ENCODE measurements at regions not wholly inside any gene's neighbourhood (a gene's known extent, or its start where the extent isn't known, plus 50 kb on each side); places are given as distances from the start of the nearest gene placed in this dataset.

DNA sequence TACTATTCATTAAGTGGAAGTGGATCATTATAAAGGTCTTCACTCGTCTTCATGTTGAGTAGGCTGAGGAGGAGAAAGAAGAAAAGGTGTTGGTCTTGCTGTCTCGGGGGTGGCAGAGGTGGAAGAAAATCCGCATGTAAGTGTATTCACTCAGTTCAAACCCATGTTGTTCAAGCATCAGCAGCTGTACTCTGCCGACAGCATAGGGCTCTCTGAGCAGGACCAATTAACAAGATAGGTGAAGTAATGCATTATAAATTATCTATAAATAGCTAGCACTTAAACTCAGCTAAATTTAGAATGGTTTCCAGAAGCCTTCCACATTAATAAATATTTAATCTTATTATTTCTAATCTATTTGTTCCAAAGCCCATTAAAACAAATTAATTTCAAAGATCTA is 116.8 kb downstream of the RGS2 start:
- no peaks in the 10 kb centered on the region for H3K27me3 ChIP-seq (ENCODE audit: low read length)
- H3K27ac ChIP-seq (ENCODE audit: low read length) = no peak overlapping the region
- no peak overlapping the region for H2AFZ ChIP-seq (ENCODE audit: low read length)
- H3K4me1 ChIP-seq (ENCODE audit: low read length) = no peaks in the 10 kb centered on the region
- no peak for DNase-seq
- H3K9me3 ChIP-seq (ENCODE audit: low read length) = no peaks in the 10 kb centered on the region
- H3K9ac ChIP-seq (ENCODE audit: low read length) = no peak overlapping the region
- no peaks in the 10 kb centered on the region for H3K9me2 ChIP-seq (replicated peaks; ENCODE audit: insufficient read depth, low read length)
- no peaks in the 10 kb centered on the region for H3K79me2 ChIP-seq (ENCODE audit: low read length)
- no peaks in the 10 kb centered on the region for H3K36me3 ChIP-seq (ENCODE audit: insufficient read depth, low read length)
- no peak overlapping the region for H3K4me3 ChIP-seq (ENCODE audit: low read length)
- no peaks in the 10 kb centered on the region for H4K20me1 ChIP-seq (ENCODE audit: insufficient read depth, low read depth, low read length)
- no peak overlapping the region for H3K4me2 ChIP-seq (ENCODE audit: low read depth, low read length, poor library complexity, severe bottlenecking)

DNA sequence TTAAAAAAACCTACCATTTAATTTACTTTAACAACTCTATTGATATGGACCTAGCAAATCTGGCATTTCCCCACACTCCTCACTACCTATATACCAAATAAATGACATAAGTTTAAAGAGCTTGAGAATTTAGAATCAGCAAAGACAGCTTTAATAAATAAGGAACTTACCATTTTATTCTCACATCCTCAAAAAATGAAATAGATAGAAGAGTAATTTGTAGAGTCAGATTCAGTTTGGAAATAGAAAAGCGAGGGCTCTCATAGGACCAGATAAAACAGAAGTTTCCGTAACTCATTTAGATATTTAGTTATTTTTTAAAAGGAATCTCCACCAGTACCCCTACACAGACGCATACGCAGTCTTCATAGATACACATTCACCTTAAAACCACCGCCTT is 117.9 kb downstream of the RGS2 start:
- Histone ChIP-seq H4K20me1 (ENCODE audit: insufficient read depth, low read depth, low read length) (no peaks in the 10 kb centered on the region), H3K36me3 (ENCODE audit: insufficient read depth, low read length) (no peaks in the 10 kb centered on the region), H3K4me1 (ENCODE audit: low read length) (no peaks in the 10 kb centered on the region), H3K27me3 (ENCODE audit: low read length) (no peaks in the 10 kb centered on the region), H3K4me2 (ENCODE audit: low read depth, low read length, poor library complexity, severe bottlenecking) (no peak overlapping the region), H3K27ac (ENCODE audit: low read length) (no peak overlapping the region), H3K4me3 (ENCODE audit: low read length) (no peak overlapping the region), H3K9ac (ENCODE audit: low read length) (no peak overlapping the region), H3K9me3 (ENCODE audit: low read length) (no peaks in the 10 kb centered on the region), H3K79me2 (ENCODE audit: low read length) (no peaks in the 10 kb centered on the region), H2AFZ (ENCODE audit: low read length) (no peak overlapping the region), H3K9me2 (replicated peaks; ENCODE audit: insufficient read depth, low read length) (no peaks in the 10 kb centered on the region)
- DNase-seq = no peak

DNA sequence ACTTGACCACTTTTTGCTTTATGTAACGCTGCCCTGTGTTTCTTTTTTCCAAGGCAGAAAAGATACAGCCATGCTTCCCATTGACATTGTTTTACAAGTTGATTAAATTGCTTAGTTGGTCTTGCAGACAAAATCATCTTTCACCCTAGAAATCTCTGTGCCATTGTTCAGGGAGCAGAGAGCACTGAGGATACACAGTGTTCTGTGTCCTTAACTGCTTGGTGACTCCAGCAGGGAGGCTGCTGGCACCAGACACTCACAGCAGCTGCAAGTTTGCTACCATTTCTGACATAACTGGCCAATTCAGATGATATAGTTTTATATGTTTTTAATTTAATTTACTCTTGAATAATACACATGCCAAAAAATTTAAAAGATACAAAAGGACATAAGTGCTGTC is 118.7 kb downstream of the RGS2 start:
- H3K4me3 ChIP-seq (ENCODE audit: low read length) = no peak overlapping the region
- H3K4me2 ChIP-seq (ENCODE audit: low read depth, low read length, poor library complexity, severe bottlenecking) = no peak overlapping the region
- no peak overlapping the region for H2AFZ ChIP-seq (ENCODE audit: low read length)
- no peaks in the 10 kb centered on the region for H4K20me1 ChIP-seq (ENCODE audit: insufficient read depth, low read depth, low read length)
- DNase-seq = no peak
- no peaks in the 10 kb centered on the region for H3K79me2 ChIP-seq (ENCODE audit: low read length)
- H3K9ac ChIP-seq (ENCODE audit: low read length) = no peak overlapping the region
- H3K27ac ChIP-seq (ENCODE audit: low read length) = no peak overlapping the region
- H3K9me2 ChIP-seq (replicated peaks; ENCODE audit: insufficient read depth, low read length) = no peaks in the 10 kb centered on the region
- H3K9me3 ChIP-seq (ENCODE audit: low read length) = no peaks in the 10 kb centered on the region
- no peaks in the 10 kb centered on the region for H3K27me3 ChIP-seq (ENCODE audit: low read length)
- H3K36me3 ChIP-seq (ENCODE audit: insufficient read depth, low read length) = no peaks in the 10 kb centered on the region
- no peaks in the 10 kb centered on the region for H3K4me1 ChIP-seq (ENCODE audit: low read length)

DNA sequence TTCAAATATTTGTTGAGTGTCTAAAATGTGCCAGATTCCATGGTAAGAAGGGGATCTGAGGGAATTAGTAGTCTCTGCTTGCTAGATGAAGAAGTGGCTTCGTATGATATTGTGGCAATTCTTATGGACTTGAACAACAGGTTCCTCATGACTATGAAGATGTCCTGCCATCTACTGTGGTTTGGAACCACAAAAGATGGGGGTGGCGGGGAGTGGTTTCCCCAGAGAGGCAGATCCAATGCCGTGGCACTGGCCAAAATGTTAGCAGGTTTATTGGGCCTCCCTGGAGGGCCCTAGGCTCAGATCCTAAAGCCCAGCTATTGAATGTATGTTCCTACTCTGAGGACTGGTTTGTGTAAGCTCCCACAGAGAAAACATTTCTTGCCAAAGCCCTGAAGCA is 120.8 kb downstream of the RGS2 start:
- H3K27me3 ChIP-seq (ENCODE audit: low read length) = no peaks in the 10 kb centered on the region
- no peak overlapping the region for H3K4me2 ChIP-seq (ENCODE audit: low read depth, low read length, poor library complexity, severe bottlenecking)
- no peaks in the 10 kb centered on the region for H4K20me1 ChIP-seq (ENCODE audit: insufficient read depth, low read depth, low read length)
- H3K79me2 ChIP-seq (ENCODE audit: low read length) = no peaks in the 10 kb centered on the region
- no peaks in the 10 kb centered on the region for H3K36me3 ChIP-seq (ENCODE audit: insufficient read depth, low read length)
- no peak overlapping the region for H3K4me3 ChIP-seq (ENCODE audit: low read length)
- no peak overlapping the region for H2AFZ ChIP-seq (ENCODE audit: low read length)
- no peak overlapping the region for H3K27ac ChIP-seq (ENCODE audit: low read length)
- H3K9ac ChIP-seq (ENCODE audit: low read length) = no peak overlapping the region
- no peaks in the 10 kb centered on the region for H3K9me3 ChIP-seq (ENCODE audit: low read length)
- no peaks in the 10 kb centered on the region for H3K9me2 ChIP-seq (replicated peaks; ENCODE audit: insufficient read depth, low read length)
- H3K4me1 ChIP-seq (ENCODE audit: low read length) = no peaks in the 10 kb centered on the region
- no peak for DNase-seq

DNA sequence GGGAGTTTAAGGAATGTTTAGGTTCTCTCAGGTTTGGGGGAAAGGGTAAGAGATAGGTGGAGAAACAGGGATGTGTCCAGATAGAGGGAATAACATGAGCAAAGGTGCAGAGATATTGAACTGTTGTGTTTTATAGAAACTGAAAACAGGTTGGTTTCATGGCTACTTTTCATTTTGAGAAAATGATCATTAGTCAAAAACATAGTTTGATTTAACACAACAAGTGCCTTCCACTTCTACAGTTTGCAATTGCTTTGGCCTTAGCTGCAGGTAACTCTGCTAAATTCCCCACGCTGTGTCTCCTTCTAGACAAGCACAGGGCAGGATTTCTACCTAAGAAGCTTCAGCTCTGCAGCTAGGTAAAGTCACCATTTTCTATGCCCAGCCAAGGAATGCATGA is 124.9 kb downstream of the RGS2 start:
- Histone ChIP-seq H3K36me3 (ENCODE audit: insufficient read depth, low read length) (no peaks in the 10 kb centered on the region), H2AFZ (ENCODE audit: low read length) (no peak overlapping the region), H3K9me3 (ENCODE audit: low read length) (no peaks in the 10 kb centered on the region), H3K79me2 (ENCODE audit: low read length) (no peaks in the 10 kb centered on the region), H3K9ac (ENCODE audit: low read length) (no peak overlapping the region), H3K27ac (ENCODE audit: low read length) (no peak overlapping the region), H3K27me3 (ENCODE audit: low read length) (no peaks in the 10 kb centered on the region), H3K4me2 (ENCODE audit: low read depth, low read length, poor library complexity, severe bottlenecking) (no peak overlapping the region), H4K20me1 (ENCODE audit: insufficient read depth, low read depth, low read length) (no peaks in the 10 kb centered on the region), H3K9me2 (replicated peaks; ENCODE audit: insufficient read depth, low read length) (no peaks in the 10 kb centered on the region), H3K4me1 (ENCODE audit: low read length) (no peaks in the 10 kb centered on the region), H3K4me3 (ENCODE audit: low read length) (no peak overlapping the region)
- no peak for DNase-seq

DNA sequence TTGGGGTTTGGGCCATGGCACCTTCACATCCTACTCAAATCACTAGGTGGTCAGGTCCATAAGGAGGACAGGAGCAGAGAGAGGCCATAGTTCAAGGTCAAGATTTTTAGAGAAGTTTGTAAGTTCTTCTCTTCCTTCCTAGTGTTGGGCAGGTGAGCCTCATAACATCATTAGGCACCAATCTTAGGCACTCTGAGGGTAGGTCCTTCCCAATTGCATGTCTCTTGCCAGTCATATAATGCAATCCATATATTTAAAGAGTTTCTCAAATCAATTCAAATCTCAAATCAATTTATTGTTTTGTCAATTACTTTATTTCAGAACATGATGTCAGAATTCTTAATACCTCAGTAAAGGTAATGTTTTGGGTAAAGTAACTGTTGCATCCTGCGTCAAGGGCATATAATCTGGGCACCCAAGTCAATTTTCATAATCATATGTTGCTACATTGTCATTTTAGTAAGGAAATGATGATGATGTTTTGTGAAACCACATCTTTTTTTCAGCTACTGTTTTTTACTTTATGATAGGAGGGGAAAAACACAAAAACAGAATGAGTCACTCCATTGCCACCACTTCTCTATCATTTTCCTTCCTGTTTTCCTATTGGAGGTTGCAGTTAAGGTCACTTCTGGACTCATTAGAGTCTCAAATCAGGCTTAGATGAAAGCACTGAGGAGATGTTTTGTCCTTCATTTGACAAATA is 122.7 kb downstream of the UCHL5 start:
- Histone ChIP-seq H3K36me3 (ENCODE audit: insufficient read depth, low read length) (no peaks in the 10 kb centered on the region), H3K27ac (ENCODE audit: low read length) (no peak overlapping the region), H2AFZ (ENCODE audit: low read length) (no peak overlapping the region), H3K4me2 (ENCODE audit: low read depth, low read length, poor library complexity, severe bottlenecking) (no peak overlapping the region), H4K20me1 (ENCODE audit: insufficient read depth, low read depth, low read length) (no peaks in the 10 kb centered on the region), H3K9ac (ENCODE audit: low read length) (no peak overlapping the region), H3K9me2 (replicated peaks; ENCODE audit: insufficient read depth, low read length) (no peaks in the 10 kb centered on the region), H3K9me3 (ENCODE audit: low read length) (no peaks in the 10 kb centered on the region), H3K79me2 (ENCODE audit: low read length) (no peaks in the 10 kb centered on the region), H3K4me3 (ENCODE audit: low read length) (no peak overlapping the region), H3K4me1 (ENCODE audit: low read length) (no peaks in the 10 kb centered on the region; the same call in 1 of the 2 replicates), H3K27me3 (ENCODE audit: low read length) (no peaks in the 10 kb centered on the region)
- no peak for DNase-seq

DNA sequence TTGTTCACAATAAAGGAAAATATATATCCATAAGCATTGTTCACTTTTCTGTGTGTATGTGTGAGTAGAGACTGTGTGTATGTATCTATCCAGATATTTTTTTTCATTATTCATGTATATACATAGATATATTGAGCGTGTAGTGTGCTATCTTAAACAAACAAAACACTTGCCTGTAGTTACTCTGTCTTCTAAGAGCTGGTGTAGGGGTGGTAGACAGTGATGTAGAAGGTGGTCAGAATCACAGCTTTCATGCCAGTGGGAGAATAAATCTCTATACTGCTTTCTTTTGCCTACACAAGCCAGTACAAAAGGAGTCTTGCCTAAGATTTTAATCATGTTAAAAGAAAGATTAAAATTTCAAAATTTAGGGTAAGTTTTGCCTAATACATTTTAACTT is 122.0 kb downstream of the UCHL5 start:
- Histone ChIP-seq H3K27me3 (ENCODE audit: low read length) (no peaks in the 10 kb centered on the region), H2AFZ (ENCODE audit: low read length) (no peak overlapping the region), H3K9ac (ENCODE audit: low read length) (no peak overlapping the region), H3K9me3 (ENCODE audit: low read length) (no peaks in the 10 kb centered on the region), H3K4me3 (ENCODE audit: low read length) (no peak overlapping the region), H3K79me2 (ENCODE audit: low read length) (no peaks in the 10 kb centered on the region), H3K4me2 (ENCODE audit: low read depth, low read length, poor library complexity, severe bottlenecking) (no peak overlapping the region), H3K27ac (ENCODE audit: low read length) (no peak overlapping the region), H3K4me1 (ENCODE audit: low read length) (peaks cover 6% of the 10 kb centered on the region), H3K9me2 (replicated peaks; ENCODE audit: insufficient read depth, low read length) (no peaks in the 10 kb centered on the region), H4K20me1 (ENCODE audit: insufficient read depth, low read depth, low read length) (no peaks in the 10 kb centered on the region), H3K36me3 (ENCODE audit: insufficient read depth, low read length) (no peaks in the 10 kb centered on the region)
- DNase-seq = no peak

DNA sequence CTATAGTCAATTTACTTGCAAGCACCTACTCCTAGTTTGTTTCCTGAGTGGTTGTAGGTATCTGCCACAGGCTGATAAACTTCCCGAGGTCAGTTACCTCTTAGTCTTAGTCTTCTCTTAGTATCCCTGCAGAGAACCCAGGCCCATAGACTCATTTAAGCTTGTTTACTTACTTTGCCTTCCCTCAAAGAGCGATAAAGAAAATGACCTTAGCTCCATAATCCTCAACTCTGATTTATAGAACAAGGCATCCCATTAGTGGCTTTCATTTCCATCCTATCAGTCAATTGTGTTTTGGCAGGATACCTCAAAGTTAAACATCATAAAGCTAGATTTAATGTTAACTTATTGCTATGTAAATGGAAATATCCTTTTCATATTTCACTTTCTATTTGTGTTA is 119.7 kb downstream of the UCHL5 start:
- H3K9ac ChIP-seq (ENCODE audit: low read length) = no peak overlapping the region
- no peaks in the 10 kb centered on the region for H3K79me2 ChIP-seq (ENCODE audit: low read length)
- peaks cover 13% of the 10 kb centered on the region for H3K4me1 ChIP-seq (ENCODE audit: low read length)
- no peaks in the 10 kb centered on the region for H3K27me3 ChIP-seq (ENCODE audit: low read length)
- no peaks in the 10 kb centered on the region for H3K36me3 ChIP-seq (ENCODE audit: insufficient read depth, low read length)
- no peak overlapping the region for H3K4me3 ChIP-seq (ENCODE audit: low read length)
- no peak overlapping the region for H2AFZ ChIP-seq (ENCODE audit: low read length)
- H3K27ac ChIP-seq (ENCODE audit: low read length) = no peak overlapping the region
- H4K20me1 ChIP-seq (ENCODE audit: insufficient read depth, low read depth, low read length) = no peaks in the 10 kb centered on the region
- no peaks in the 10 kb centered on the region for H3K9me3 ChIP-seq (ENCODE audit: low read length)
- no peak for DNase-seq
- H3K4me2 ChIP-seq (ENCODE audit: low read depth, low read length, poor library complexity, severe bottlenecking) = no peak overlapping the region
- H3K9me2 ChIP-seq (replicated peaks; ENCODE audit: insufficient read depth, low read length) = no peaks in the 10 kb centered on the region

DNA sequence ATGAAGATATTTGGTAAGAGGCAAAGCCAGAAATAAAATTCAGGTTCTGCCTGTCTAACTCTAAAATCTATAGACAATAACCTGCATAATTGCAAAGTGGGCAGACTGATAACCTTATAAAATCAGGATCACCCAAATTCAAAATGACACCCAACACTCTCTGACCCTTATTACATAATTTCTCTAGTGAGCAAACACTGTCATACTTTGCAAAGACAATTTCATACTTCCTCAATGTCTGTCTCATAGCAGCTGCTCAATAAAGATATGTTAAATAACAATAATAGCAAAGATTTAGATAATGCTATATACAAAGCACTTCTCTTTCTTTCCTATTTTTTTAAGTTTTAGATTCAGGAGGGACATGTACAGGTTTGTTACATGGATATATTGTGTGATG is 118.5 kb downstream of the UCHL5 start:
- Histone ChIP-seq H3K9me2 (replicated peaks; ENCODE audit: insufficient read depth, low read length) (no peaks in the 10 kb centered on the region), H3K9ac (ENCODE audit: low read length) (no peak overlapping the region), H3K27ac (ENCODE audit: low read length) (no peak overlapping the region), H3K36me3 (ENCODE audit: insufficient read depth, low read length) (no peaks in the 10 kb centered on the region), H3K79me2 (ENCODE audit: low read length) (no peaks in the 10 kb centered on the region), H4K20me1 (ENCODE audit: insufficient read depth, low read depth, low read length) (no peaks in the 10 kb centered on the region), H3K4me2 (ENCODE audit: low read depth, low read length, poor library complexity, severe bottlenecking) (no peak overlapping the region), H3K4me3 (ENCODE audit: low read length) (no peak overlapping the region), H3K27me3 (ENCODE audit: low read length) (no peaks in the 10 kb centered on the region), H3K4me1 (ENCODE audit: low read length) (peaks cover 13% of the 10 kb centered on the region), H3K9me3 (ENCODE audit: low read length) (no peaks in the 10 kb centered on the region), H2AFZ (ENCODE audit: low read length) (no peak overlapping the region)
- no peak for DNase-seq
